IgD-negative memory B cell (primary cell): ENCODE measurements at regions not wholly inside any gene's neighbourhood (a gene's known extent, or its start where the extent isn't known, plus 50 kb on each side); places are given as distances from the start of the nearest gene placed in this dataset.
"Not testable (repeated sequence)": the region's sequence is repeated elsewhere in the genome, so short reads cannot be mapped to it uniquely, and the experiment has no call there.

ENCODE experiments used
- H3K27ac Mint-ChIP-seq, 3 donors: one replicate each; pipeline ENCODE4 v1.8.0; 2020 to 2022; ENCODE audit warnings: mild to moderate bottlenecking in 3 of 3, mixed read lengths in 3 of 3, moderate library complexity in 1 of 3
- H3K27me3 Mint-ChIP-seq: one replicate; pipeline ENCODE4 v1.8.0; 2021; ENCODE audit warnings: mixed read lengths
- H3K36me3 Mint-ChIP-seq: one replicate; pipeline ENCODE4 v1.8.0; 2020; ENCODE audit warnings: mild to moderate bottlenecking, mixed read lengths
- H3K4me1 Mint-ChIP-seq, 3 donors: one replicate each; pipeline ENCODE4 v1.8.0; 2020 to 2022; ENCODE audit warnings: mixed read lengths in 3 of 3, mild to moderate bottlenecking in 1 of 3
- H3K4me3 Mint-ChIP-seq, 4 donors: one replicate each; pipeline ENCODE4 v1.8.0; 2020 to 2022; ENCODE audit warnings: mild to moderate bottlenecking in 4 of 4, mixed read lengths in 4 of 4, moderate library complexity in 3 of 4
- H3K9me3 Mint-ChIP-seq, 3 donors: one replicate each; pipeline ENCODE4 v1.8.0; 2020 to 2021; ENCODE audit warnings: mixed read lengths in 3 of 3, mild to moderate bottlenecking in 1 of 3

- Mint-ChIP-seq H3K27me3 (no peaks in the 10 kb centered on the region), H3K36me3 (no peaks in the 10 kb centered on the region), H3K27ac (no peak overlapping the region), H3K4me3 (no peak overlapping the region), H3K9me3 (no peaks in the 10 kb centered on the region), H3K4me1 (no peaks in the 10 kb centered on the region)
These were observed 183.6 kb upstream of the EDNRB start for GRCh38 chr13:78102121-78102677.

- no peak overlapping the region for H3K4me3 Mint-ChIP-seq
- peaks cover 0 to 2% (median 0%) of the 10 kb centered on the region in 3 donors for H3K9me3 Mint-ChIP-seq
- H3K27ac Mint-ChIP-seq = no peak overlapping the region
- no peaks in the 10 kb centered on the region for H3K4me1 Mint-ChIP-seq
- H3K36me3 Mint-ChIP-seq = no peaks in the 10 kb centered on the region
- H3K27me3 Mint-ChIP-seq = no peaks in the 10 kb centered on the region
These were observed 181.9 kb upstream of the EDNRB start for GRCh38 chr13:78100486-78100885.

DNA sequence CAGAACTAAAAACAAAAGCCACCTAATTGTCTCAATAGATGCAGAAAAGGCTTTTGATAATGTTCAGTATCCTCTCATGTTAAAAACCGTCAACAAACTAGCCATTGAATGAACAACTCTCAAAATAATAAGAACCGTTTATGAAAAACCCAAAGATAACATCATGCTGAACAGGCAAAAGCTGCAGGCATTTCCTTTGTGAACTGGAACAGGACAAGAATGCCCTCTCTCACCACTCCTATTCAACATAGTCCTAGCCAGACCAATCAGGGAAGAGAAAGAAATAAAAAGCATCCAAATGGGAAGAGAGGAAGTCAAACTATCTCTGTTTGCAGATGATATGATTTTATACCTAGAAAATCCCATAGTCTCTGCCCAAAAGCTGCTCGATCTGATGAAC lies 179.6 kb upstream of the EDNRB start:
- peaks cover 0 to 2% (median 0%) of the 10 kb centered on the region in 3 donors for H3K9me3 Mint-ChIP-seq

DNA sequence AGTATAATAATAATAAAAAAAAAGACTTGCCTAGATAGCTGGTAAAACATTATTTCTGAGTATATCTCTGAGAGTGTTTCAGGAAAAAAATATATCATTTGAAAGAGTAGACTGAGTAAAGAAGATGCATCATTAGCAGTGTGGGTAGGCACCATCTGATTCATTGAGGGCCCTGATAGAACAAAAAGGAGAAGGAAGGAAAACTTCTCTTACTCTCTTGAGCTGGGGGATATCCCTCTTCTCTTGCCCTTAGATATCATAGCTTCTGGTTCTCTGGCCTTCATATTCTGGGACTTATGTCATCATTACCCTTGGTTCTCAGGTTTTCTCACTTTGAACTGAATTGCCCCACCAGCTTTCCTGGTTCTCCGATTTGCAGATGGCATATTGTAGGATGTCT lies 177.6 kb upstream of the EDNRB start:
- Mint-ChIP-seq H3K4me1 (no peaks in the 10 kb centered on the region), H3K27ac (no peak overlapping the region), H3K27me3 (no peaks in the 10 kb centered on the region), H3K36me3 (no peaks in the 10 kb centered on the region), H3K9me3 (peaks cover 0 to 2% (median under 1%) of the 10 kb centered on the region in 3 donors), H3K4me3 (no peak overlapping the region)

More for the DNA sequence above, 179.6 kb upstream of the EDNRB start:
- no peaks in the 10 kb centered on the region for H3K27me3 Mint-ChIP-seq
- no peaks in the 10 kb centered on the region for H3K36me3 Mint-ChIP-seq
- no peak overlapping the region for H3K27ac Mint-ChIP-seq
- H3K4me3 Mint-ChIP-seq = no peak overlapping the region
- no peaks in the 10 kb centered on the region for H3K4me1 Mint-ChIP-seq

- Mint-ChIP-seq H3K27me3 (peaks cover 14% of the 10 kb centered on the region), H3K36me3 (no peaks in the 10 kb centered on the region), H3K4me1 (peaks cover 0 to 1% (median 0%) of the 10 kb centered on the region in 3 donors), H3K9me3 (peaks cover 1 to 7% (median 6%) of the 10 kb centered on the region in 3 donors), H3K27ac (no peak overlapping the region), H3K4me3 (no peak overlapping the region)
These were observed 169.5 kb upstream of the EDNRB start for GRCh38 chr13:78087966-78088678.

DNA sequence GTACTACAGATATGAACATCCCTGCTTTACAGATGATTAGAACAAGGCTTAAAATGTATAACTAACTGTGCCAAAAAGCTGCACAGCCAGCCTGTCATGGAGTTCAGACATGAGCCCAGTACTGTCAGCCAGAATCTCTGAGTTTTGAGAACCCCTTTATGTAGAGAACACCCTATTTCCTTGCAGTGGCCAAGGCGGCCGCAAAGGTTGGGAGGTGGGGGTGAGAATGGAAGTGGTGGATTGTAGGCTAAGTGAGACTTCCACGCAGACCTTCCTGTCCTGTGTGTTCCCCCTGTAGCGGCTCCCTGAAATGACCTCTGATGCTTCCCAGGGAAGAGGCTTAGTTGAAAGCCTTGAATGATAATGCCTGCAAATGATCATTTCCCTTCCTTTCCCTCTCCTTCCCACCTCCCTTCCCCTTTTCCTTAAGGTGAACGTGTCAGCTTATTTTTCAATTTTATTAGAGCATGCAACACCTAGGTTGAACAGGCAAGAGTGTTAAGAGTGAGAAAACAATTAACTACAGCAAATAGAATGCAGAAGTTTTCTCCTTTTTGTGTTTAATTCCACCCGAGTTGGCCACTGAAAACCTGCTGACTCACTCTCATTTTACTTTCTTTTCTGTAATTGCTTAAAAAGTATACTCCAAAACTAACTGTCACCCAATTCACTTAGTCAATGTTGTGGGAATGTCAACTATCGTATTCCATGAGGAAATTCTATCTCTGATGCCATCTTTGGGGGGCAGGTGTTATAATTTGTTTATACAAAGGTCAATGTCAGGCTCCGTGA lies 167.0 kb upstream of the EDNRB start:
- peaks cover 3 to 22% (median 9%) of the 10 kb centered on the region in 3 donors for H3K9me3 Mint-ChIP-seq
- no peak overlapping the region for H3K4me3 Mint-ChIP-seq
- H3K36me3 Mint-ChIP-seq = peaks cover 4% of the 10 kb centered on the region
- peaks cover 9% of the 10 kb centered on the region for H3K27me3 Mint-ChIP-seq
- H3K27ac Mint-ChIP-seq = no peak overlapping the region
- H3K4me1 Mint-ChIP-seq = peaks cover 0 to 1% (median 0%) of the 10 kb centered on the region in 3 donors

DNA sequence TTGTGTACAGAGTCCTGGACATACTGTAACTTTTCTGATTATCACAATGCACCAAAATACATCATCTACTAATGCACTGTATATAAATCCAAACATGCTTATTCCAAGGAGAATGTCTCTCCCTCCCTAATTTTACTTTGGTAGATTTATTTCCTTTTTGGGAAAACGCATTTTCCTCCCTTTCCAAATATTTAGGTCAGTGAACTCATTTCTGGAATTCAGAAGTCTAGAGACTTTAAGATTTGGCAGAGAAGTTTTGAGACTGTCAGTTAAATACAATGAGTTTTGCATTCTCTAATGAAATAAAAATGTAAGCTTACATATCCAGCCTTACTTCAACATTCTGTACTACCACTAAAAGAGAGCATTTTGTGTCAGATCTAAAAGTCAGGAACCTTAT lies 165.8 kb upstream of the EDNRB start:
- H3K27ac Mint-ChIP-seq = no peak overlapping the region
- H3K27me3 Mint-ChIP-seq = peaks cover 8% of the 10 kb centered on the region
- H3K36me3 Mint-ChIP-seq = peaks cover 4% of the 10 kb centered on the region
- H3K4me1 Mint-ChIP-seq = peaks cover 0 to 1% (median 0%) of the 10 kb centered on the region in 3 donors
- peaks cover 2 to 18% (median 9%) of the 10 kb centered on the region in 3 donors for H3K9me3 Mint-ChIP-seq
- no peak overlapping the region for H3K4me3 Mint-ChIP-seq

DNA sequence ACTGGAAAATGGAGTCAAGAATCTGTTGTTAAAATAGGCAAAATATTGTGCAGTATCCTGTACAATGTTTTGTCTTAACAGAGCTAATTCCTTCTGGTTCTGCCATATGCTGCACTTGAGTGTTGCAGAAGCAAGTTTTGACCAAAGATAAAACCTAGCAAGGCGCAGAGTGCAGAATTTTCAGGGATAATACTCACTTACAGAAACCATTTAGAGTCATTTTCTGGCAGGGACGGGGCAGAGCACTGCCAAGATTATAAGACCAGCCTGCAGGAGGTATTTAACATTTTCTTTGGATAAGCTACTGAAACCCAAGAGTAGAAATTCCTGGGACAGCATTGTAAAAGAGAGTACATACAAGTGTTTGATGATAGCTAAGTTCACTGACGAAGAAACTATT lies 159.5 kb upstream of the EDNRB start:
- H3K27me3 Mint-ChIP-seq = peaks cover 4% of the 10 kb centered on the region
- no peak overlapping the region for H3K27ac Mint-ChIP-seq
- peaks cover 4% of the 10 kb centered on the region for H3K36me3 Mint-ChIP-seq
- H3K4me3 Mint-ChIP-seq = no peak overlapping the region
- peaks cover 2 to 20% (median 9%) of the 10 kb centered on the region in 3 donors for H3K9me3 Mint-ChIP-seq
- H3K4me1 Mint-ChIP-seq = peaks cover 0 to 2% (median 0%) of the 10 kb centered on the region in 3 donors

- Mint-ChIP-seq H3K27ac (no peak overlapping the region), H3K4me3 (no peak overlapping the region), H3K27me3 (peaks cover 3% of the 10 kb centered on the region), H3K36me3 (no peaks in the 10 kb centered on the region), H3K9me3 (peaks cover 0 to 4% (median 0%) of the 10 kb centered on the region in 3 donors), H3K4me1 (no peaks in the 10 kb centered on the region)
These were observed 148.7 kb upstream of the EDNRB start for GRCh38 chr13:78067290-78067689.

GRCh38 chr13:78065141-78065540 lies 146.5 kb upstream of the EDNRB start:
- Mint-ChIP-seq H3K27ac (no peak overlapping the region), H3K4me1 (no peaks in the 10 kb centered on the region), H3K36me3 (no peaks in the 10 kb centered on the region), H3K9me3 (peaks cover 0 to 2% (median 0%) of the 10 kb centered on the region in 3 donors), H3K4me3 (no peak overlapping the region), H3K27me3 (peaks cover 3% of the 10 kb centered on the region)

GRCh38 chr13:78061806-78062205 lies 143.2 kb upstream of the EDNRB start:
- Mint-ChIP-seq H3K27me3 (peaks cover 3% of the 10 kb centered on the region), H3K4me3 (no peak overlapping the region), H3K4me1 (no peaks in the 10 kb centered on the region), H3K27ac (no peak overlapping the region), H3K36me3 (no peaks in the 10 kb centered on the region), H3K9me3 (peaks cover 0 to 3% (median 2%) of the 10 kb centered on the region in 3 donors)

DNA sequence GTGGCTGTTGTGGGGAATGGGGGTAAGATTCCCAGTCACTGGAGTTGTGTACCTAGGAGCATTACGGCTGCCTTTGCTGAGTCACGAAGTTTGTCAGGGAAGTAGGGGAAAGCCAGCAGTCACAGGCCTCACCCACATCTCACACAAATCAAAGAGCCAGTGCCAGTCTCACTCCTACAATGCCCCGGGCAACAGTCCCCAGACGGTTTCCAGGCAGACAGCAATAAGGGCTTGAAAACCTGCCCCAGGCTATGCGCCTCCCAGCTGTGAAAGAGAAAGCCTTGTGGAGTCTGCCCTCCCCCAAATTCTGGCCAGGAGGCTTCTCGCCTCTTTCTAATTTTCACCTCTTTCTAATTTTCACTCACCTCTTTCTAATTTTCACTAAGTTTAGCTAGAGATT lies 142.3 kb upstream of the EDNRB start:
- no peaks in the 10 kb centered on the region for H3K4me1 Mint-ChIP-seq
- H3K4me3 Mint-ChIP-seq = no peak overlapping the region
- no peaks in the 10 kb centered on the region for H3K36me3 Mint-ChIP-seq
- peaks cover 6 to 8% (median 7%) of the 10 kb centered on the region in 3 donors for H3K9me3 Mint-ChIP-seq
- H3K27me3 Mint-ChIP-seq = no peaks in the 10 kb centered on the region
- no peak overlapping the region for H3K27ac Mint-ChIP-seq

- H3K4me1 Mint-ChIP-seq, H3K27me3 Mint-ChIP-seq, H3K9me3 Mint-ChIP-seq, H3K36me3 Mint-ChIP-seq, H3K4me3 Mint-ChIP-seq, H3K27ac Mint-ChIP-seq: not testable (repeated sequence)
These were observed 138.2 kb upstream of the EDNRB start for GRCh38 chr13:78056865-78057264.

DNA sequence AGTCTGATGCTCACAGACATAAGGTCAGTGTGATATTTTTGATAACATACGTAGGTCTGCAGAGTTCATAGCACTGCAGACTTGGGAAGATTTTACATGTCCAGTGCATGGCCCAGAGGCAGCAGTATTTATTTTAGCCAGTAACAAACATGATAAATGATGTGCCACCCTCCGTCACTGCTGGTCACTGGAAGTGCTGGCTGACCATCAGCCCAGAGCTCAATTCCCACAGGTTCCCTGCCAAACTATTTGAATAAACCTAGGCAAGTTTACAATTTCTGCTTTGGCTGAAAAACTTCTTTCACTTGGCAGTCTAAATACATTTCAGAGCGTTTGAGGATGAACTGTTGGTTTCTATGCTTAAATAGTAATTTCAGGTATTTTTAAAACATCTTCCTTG lies 135.5 kb upstream of the EDNRB start:
- H3K4me3 Mint-ChIP-seq = no peak overlapping the region
- H3K9me3 Mint-ChIP-seq = peaks cover 4 to 9% (median 5%) of the 10 kb centered on the region in 3 donors
- H3K27ac Mint-ChIP-seq = no peak overlapping the region
- no peaks in the 10 kb centered on the region for H3K36me3 Mint-ChIP-seq
- H3K4me1 Mint-ChIP-seq = no peaks in the 10 kb centered on the region
- no peaks in the 10 kb centered on the region for H3K27me3 Mint-ChIP-seq

DNA sequence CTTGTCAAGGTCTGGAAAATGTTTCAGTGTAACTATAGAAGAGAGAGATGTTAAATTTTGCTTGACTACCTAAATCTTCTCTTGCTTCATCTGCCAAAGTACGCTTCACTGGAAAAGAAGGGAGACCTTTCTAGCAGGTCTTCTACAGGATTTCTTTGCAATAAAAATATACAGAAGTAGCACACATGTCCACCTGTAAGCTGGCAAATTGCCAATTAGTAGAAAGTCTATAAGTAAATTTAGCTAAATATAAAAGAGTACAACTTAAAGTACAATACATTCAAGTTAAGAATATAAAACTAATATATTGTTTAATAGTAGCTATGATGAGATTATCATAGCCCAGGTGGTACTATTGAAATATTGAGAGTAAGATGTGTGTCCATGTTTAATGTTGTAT lies 128.5 kb upstream of the EDNRB start:
- H3K4me3 Mint-ChIP-seq = no peak overlapping the region
- H3K36me3 Mint-ChIP-seq = peaks cover 1% of the 10 kb centered on the region
- peaks cover 0 to 3% (median 0%) of the 10 kb centered on the region in 3 donors for H3K4me1 Mint-ChIP-seq
- H3K9me3 Mint-ChIP-seq = peaks cover 0 to 2% (median 0%) of the 10 kb centered on the region in 3 donors
- no peak overlapping the region for H3K27ac Mint-ChIP-seq
- H3K27me3 Mint-ChIP-seq = peaks cover 3% of the 10 kb centered on the region
